ENCODE measurements at regions not wholly inside any gene's neighbourhood (a gene's known extent, or its start where the extent isn't known, plus 50 kb on each side); places are given as distances from the start of the nearest gene placed in this dataset.

GRCh38 chr2:105577762-105578161 is 166.9 kb upstream of the NCK2 start:
- no peak for TF ChIP-seq CTCF (IDR thresholded peaks at IDR 0.05; ENCODE audit: poor library complexity, severe bottlenecking)
- TF ChIP-seq SMC3 (conservative IDR thresholded peaks at IDR 0.05; ENCODE audit: poor library complexity): no peak
- TF ChIP-seq TAF1 (IDR thresholded peaks at IDR 0.05; ENCODE audit: low read depth): no peak
- no peak for TF ChIP-seq REST (IDR thresholded peaks at IDR 0.05; ENCODE audit: borderline replicate concordance)
